Skeletal muscle tissue (tissue), 3 donors: ENCODE measurements at regions not wholly inside any gene's neighbourhood (a gene's known extent, or its start where the extent isn't known, plus 50 kb on each side); places are given as distances from the start of the nearest gene placed in this dataset.
"Not testable (repeated sequence)": the region's sequence is repeated elsewhere in the genome, so short reads cannot be mapped to it uniquely, and the experiment has no call there.

ENCODE experiments used
- H3K27ac ChIP-seq: one replicate; pipeline ENCODE4 v1.7.0; 2013; ENCODE audit warnings: mild to moderate bottlenecking, low read depth, low read length, inconsistent platforms
- H3K27me3 ChIP-seq, 3 donors: one replicate each; pipeline ENCODE4 v1.7.0; 2013; ENCODE audit warnings: low read length in 3 of 3; ENCODE audit not compliant: control insufficient read depth in 3 of 3, insufficient read depth in 3 of 3
- H3K36me3 ChIP-seq, 3 donors: one replicate each; pipeline ENCODE4 v1.7.0; 2013; ENCODE audit warnings: low read length in 3 of 3; ENCODE audit not compliant: control insufficient read depth in 3 of 3, insufficient read depth in 3 of 3
- H3K4me1 ChIP-seq, 3 donors: one replicate each; pipeline ENCODE4 v1.7.0; 2013; ENCODE audit warnings: low read length in 3 of 3, mild to moderate bottlenecking in 3 of 3; ENCODE audit not compliant: control insufficient read depth in 3 of 3, insufficient read depth in 3 of 3
- H3K4me3 ChIP-seq, 3 donors: one replicate each; pipeline ENCODE4 v1.7.0; 2013; ENCODE audit warnings: low read length in 3 of 3
- H3K9ac ChIP-seq, 3 donors: one replicate each; pipeline ENCODE4 v1.7.0; 2013; ENCODE audit warnings: low read length in 3 of 3, mild to moderate bottlenecking in 3 of 3, moderate library complexity in 2 of 3, low read depth in 1 of 3
- H3K9me3 ChIP-seq, 3 donors: one replicate each; pipeline ENCODE4 v1.7.0; 2013; ENCODE audit warnings: low read length in 3 of 3; ENCODE audit not compliant: control insufficient read depth in 3 of 3
- donor health status: Osteomylitis.

DNA sequence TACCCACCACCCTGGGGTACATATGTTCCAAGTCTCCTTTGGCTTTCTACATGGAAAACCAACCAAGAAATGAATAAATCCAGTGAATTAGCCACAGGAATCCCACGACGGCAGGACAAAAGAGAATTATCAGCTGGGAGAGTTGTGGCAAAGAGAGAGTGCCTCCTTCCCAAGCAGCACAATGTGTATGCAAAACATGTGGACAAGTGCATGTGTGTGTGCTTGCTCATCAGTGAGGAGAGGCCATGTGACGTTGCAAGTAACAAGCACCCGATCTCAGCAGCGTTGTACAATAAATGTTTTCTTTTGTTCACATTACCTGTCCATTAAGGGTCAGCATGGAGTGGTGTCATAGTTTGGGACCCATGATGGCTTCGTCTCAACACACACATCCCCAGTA is 50.0 kb upstream of the EMX2 start:
- Histone ChIP-seq H3K9me3 (no peaks in the 10 kb centered on the region), H3K27me3 (peaks cover 0 to 8% (median 0%) of the 10 kb centered on the region in 3 donors), H3K4me1 (peaks cover 0 to 3% (median 0%) of the 10 kb centered on the region in 3 donors), H3K36me3 (no peaks in the 10 kb centered on the region), H3K27ac (no peak overlapping the region), H3K4me3 (no peak overlapping the region), H3K9ac (no peak overlapping the region)

DNA sequence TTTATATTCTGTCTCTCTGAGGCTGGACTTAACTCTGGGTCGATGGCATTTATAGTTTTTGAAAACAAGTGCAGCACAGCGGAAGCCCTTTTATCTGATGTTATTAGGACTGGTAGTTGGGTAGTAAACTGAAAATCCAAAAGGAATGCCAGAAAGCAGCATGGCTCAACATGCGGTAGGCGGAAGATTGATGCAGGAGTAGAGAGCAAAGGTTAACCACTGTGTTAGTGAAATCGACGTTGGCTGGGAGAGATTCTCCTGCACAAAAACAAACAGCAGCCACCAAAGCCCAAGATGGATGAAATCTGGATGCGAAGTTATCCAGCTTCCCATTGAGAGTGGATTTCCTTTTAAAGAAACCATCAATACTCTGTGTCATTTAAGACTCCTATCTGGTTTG is 54.5 kb upstream of the EMX2 start:
- Histone ChIP-seq H3K4me3 (no peak overlapping the region), H3K36me3 (no peaks in the 10 kb centered on the region), H3K9me3 (no peaks in the 10 kb centered on the region), H3K27me3 (peaks cover 0 to 6% (median 0%) of the 10 kb centered on the region in 3 donors), H3K9ac (no peak overlapping the region), H3K27ac (no peak overlapping the region), H3K4me1 (no peaks in the 10 kb centered on the region)

DNA sequence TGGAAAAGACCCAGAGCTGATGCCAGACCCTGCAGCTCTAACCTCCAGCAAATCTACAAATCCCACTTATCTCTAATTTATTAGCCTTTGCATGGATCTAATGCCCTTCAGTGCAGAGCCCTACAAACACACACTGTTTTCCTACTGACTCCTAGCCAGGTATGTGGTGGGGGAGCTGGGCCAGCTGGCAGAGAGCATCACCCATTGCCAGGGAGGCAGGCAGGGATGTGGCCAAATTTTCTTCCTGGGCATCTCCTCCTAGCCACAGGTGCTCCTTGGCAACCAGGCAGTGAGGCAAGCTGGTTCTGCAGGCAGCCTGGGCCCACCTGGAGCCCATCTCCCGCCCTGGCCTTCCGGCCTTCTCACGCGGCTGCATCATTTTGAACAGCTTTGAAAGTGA is 55.9 kb upstream of the EMX2 start:
- Histone ChIP-seq H3K4me1 (no peaks in the 10 kb centered on the region), H3K27me3 (peaks cover 0 to 6% (median 0%) of the 10 kb centered on the region in 3 donors), H3K36me3 (no peaks in the 10 kb centered on the region), H3K9me3 (no peaks in the 10 kb centered on the region), H3K27ac (no peak overlapping the region), H3K4me3 (no peak overlapping the region), H3K9ac (no peak overlapping the region)

- H3K9ac ChIP-seq = no peak overlapping the region
- no peaks in the 10 kb centered on the region for H3K9me3 ChIP-seq
- H3K27me3 ChIP-seq = peaks cover 0 to 10% (median 6%) of the 10 kb centered on the region in 3 donors
- no peak overlapping the region for H3K4me3 ChIP-seq
- H3K27ac ChIP-seq = no peak overlapping the region
- no peaks in the 10 kb centered on the region for H3K4me1 ChIP-seq
- no peaks in the 10 kb centered on the region for H3K36me3 ChIP-seq
Measured at GRCh38 chr10:117483056-117483590, 59.4 kb upstream of the EMX2 start.

DNA sequence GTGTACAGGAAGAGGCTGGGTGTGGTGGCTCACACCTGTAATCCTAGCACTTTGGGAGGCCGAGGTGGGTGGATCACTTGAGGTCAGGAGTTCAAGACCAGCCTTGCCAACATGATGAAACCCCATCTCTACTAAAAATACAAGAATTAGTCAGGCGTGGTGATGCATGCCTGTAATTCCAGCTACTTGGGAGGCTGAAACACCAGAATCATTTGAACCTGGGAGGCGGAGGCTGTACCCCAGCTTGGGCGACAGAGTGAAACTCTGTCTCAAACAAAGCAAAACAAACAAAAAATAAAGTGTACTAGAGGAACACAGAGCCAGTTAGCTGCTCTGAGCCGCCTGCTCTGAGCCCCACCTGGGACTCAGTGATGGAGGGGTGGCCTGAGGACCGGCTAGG is 61.5 kb upstream of the EMX2 start:
- H3K27ac ChIP-seq, H3K4me1 ChIP-seq, H3K4me3 ChIP-seq, H3K9ac ChIP-seq, H3K9me3 ChIP-seq, H3K36me3 ChIP-seq: not testable (repeated sequence)
- H3K27me3 ChIP-seq = peaks cover 0 to 12% (median 6%) of the 10 kb centered on the region in 3 donors

GRCh38 chr10:117480097-117480496 is 62.4 kb upstream of the EMX2 start:
- Histone ChIP-seq H3K27me3 (peaks cover 0 to 12% (median 6%) of the 10 kb centered on the region in 3 donors), H3K4me1 (peaks cover 0 to 8% (median 0%) of the 10 kb centered on the region in 3 donors), H3K4me3 (no peak overlapping the region), H3K9me3 (no peaks in the 10 kb centered on the region), H3K9ac (no peak overlapping the region), H3K36me3 (no peaks in the 10 kb centered on the region), H3K27ac (no peak overlapping the region)

- H3K9ac ChIP-seq = no peak overlapping the region
- no peak overlapping the region for H3K4me3 ChIP-seq
- peaks cover 0 to 12% (median 6%) of the 10 kb centered on the region in 3 donors for H3K27me3 ChIP-seq
- peak overlapping the region; percentile 66 for H3K27ac ChIP-seq
- H3K36me3 ChIP-seq = no peaks in the 10 kb centered on the region
- H3K9me3 ChIP-seq = no peaks in the 10 kb centered on the region
- peaks cover 0 to 8% (median 0%) of the 10 kb centered on the region in 3 donors for H3K4me1 ChIP-seq
Measured at GRCh38 chr10:117477961-117478670, 64.4 kb upstream of the EMX2 start.

DNA sequence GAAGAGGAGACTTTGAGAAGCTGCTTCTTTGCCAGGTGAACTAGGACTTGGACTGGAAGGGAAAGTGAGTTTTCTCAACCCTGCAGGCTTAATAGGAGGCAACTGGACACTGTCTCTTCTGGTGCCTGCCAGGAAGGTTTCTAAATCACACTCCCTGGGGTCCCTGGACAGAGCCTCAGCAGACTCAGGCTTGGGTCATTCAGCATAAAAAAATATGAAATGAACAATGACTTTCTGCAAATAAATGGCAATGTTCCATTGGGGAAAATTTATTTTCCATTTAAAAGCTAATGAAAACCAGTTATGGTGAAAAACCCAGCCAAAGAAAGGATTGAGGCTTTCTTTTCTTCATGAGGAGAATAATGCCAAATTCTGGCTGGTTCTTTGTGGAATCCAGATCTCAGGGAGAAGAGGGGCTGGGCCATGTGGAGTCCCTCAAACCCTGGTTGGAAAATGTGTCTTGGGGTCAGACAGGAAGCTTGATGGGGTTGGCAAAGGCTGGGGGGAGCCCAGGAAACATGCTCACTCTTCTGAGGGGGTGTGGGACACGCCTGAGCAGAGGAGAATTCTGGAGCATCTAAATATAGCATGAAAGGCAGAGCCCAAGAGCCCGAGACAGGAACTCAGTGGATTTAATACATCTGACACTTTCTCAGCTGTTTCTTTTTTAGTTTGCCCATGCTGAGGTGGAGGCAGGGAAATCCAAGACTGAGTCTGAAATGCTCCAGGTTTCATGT is 65.2 kb upstream of the EMX2 start:
- H3K9me3 ChIP-seq = no peaks in the 10 kb centered on the region
- H3K27me3 ChIP-seq = peaks cover 0 to 12% (median 10%) of the 10 kb centered on the region in 3 donors
- peaks cover 0 to 8% (median 0%) of the 10 kb centered on the region in 3 donors for H3K4me1 ChIP-seq
- peak overlapping the region; percentile 66 for H3K27ac ChIP-seq
- H3K9ac ChIP-seq = no peak overlapping the region
- no peaks in the 10 kb centered on the region for H3K36me3 ChIP-seq
- H3K4me3 ChIP-seq = no peak overlapping the region

DNA sequence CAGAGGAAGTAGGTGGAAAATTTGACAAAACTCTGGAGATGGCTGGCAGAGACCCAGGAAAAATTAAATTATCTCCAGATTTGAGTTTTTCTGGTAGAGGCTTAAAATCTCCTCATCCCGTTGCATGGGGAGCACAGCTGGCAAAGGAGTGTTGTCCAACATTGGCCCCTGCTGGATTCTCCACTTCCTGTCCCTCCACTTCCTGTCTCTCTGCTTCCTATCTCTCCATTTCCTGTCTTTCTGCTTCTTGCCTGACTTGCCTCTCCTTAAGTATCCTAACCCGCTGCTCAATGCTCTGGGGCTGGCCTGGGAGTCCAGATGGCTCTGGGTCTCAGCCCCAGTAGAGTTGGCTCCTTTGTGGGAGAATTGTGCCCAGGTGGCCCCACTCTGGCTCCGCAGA is 65.8 kb upstream of the EMX2 start:
- Histone ChIP-seq H3K9me3 (no peaks in the 10 kb centered on the region), H3K9ac (no peak overlapping the region), H3K36me3 (no peaks in the 10 kb centered on the region), H3K4me3 (no peak overlapping the region), H3K27me3 (peaks cover 4 to 12% (median 11%) of the 10 kb centered on the region in 3 donors), H3K4me1 (peaks cover 0 to 8% (median 0%) of the 10 kb centered on the region in 3 donors), H3K27ac (peak overlapping the region; percentile 62)

GRCh38 chr10:117476281-117476680 is 66.3 kb upstream of the EMX2 start:
- H3K36me3 ChIP-seq = no peaks in the 10 kb centered on the region
- peak overlapping the region; percentile 40 for H3K27ac ChIP-seq
- no peaks in the 10 kb centered on the region for H3K9me3 ChIP-seq
- peaks cover 0 to 8% (median 0%) of the 10 kb centered on the region in 3 donors for H3K4me1 ChIP-seq
- no peak overlapping the region for H3K9ac ChIP-seq
- H3K4me3 ChIP-seq = no peak overlapping the region
- peaks cover 4 to 12% (median 11%) of the 10 kb centered on the region in 3 donors for H3K27me3 ChIP-seq
